NCI-H2107 treated with DMSO at 0.1 percent for 48 hours (cell line): ENCODE measurements at regions not wholly inside any gene's neighbourhood (a gene's known extent, or its start where the extent isn't known, plus 50 kb on each side); places are given as distances from the start of the nearest gene placed in this dataset.

Source experiments
- DNase-seq: peaks from one replicate; lab custom pipeline; 2025; ENCODE audit not compliant: unreplicated experiment; lab: John Stamatoyannopoulos, UW

- no peak for DNase-seq
Observed at GRCh38 chr10:1933215-1933614, 195.9 kb upstream of the ADARB2 start.

GRCh38 chr10:1932692-1933094 is 195.4 kb upstream of the ADARB2 start:
- DNase-seq = no peak

GRCh38 chr10:1928606-1929005 is 191.3 kb upstream of the ADARB2 start:
- DNase-seq = no peak

- DNase-seq = no peak
Observed at GRCh38 chr10:1923998-1924397, 186.7 kb upstream of the ADARB2 start.

- peak; percentile 26 for DNase-seq
Observed at GRCh38 chr10:1923586-1923985, 186.3 kb upstream of the ADARB2 start.

GRCh38 chr10:1920941-1921340 is 183.6 kb upstream of the ADARB2 start:
- no peak for DNase-seq

GRCh38 chr10:1920127-1920526 is 182.8 kb upstream of the ADARB2 start:
- DNase-seq = peak; percentile 7

GRCh38 chr10:1911771-1912170 is 174.4 kb upstream of the ADARB2 start:
- DNase-seq = no peak

- no peak for DNase-seq
Observed at GRCh38 chr10:1903982-1904381, 166.7 kb upstream of the ADARB2 start.

- DNase-seq = no peak
Observed at GRCh38 chr10:1896153-1896552, 158.8 kb upstream of the ADARB2 start.

GRCh38 chr10:1895691-1896090 is 158.4 kb upstream of the ADARB2 start:
- no peak for DNase-seq

GRCh38 chr10:1894912-1895311 is 157.6 kb upstream of the ADARB2 start:
- no peak for DNase-seq

GRCh38 chr10:1893941-1894340 is 156.6 kb upstream of the ADARB2 start:
- no peak for DNase-seq

- no peak for DNase-seq
Observed at GRCh38 chr10:1886039-1886438, 148.7 kb upstream of the ADARB2 start.

GRCh38 chr10:1882728-1883127 is 145.4 kb upstream of the ADARB2 start:
- no peak for DNase-seq

GRCh38 chr10:1882180-1882579 is 144.9 kb upstream of the ADARB2 start:
- DNase-seq = no peak

- no peak for DNase-seq
Observed at GRCh38 chr10:1881636-1882035, 144.3 kb upstream of the ADARB2 start.

GRCh38 chr10:1874533-1874932 is 137.2 kb upstream of the ADARB2 start:
- no peak for DNase-seq

- DNase-seq = no peak
Observed at GRCh38 chr10:1873661-1874315, 136.5 kb upstream of the ADARB2 start.

GRCh38 chr10:1872151-1872726 is 134.9 kb upstream of the ADARB2 start:
- DNase-seq = no peak

- DNase-seq = no peak
Observed at GRCh38 chr10:1870491-1870890, 133.2 kb upstream of the ADARB2 start.

- DNase-seq = no peak
Observed at GRCh38 chr10:1869861-1870260, 132.5 kb upstream of the ADARB2 start.

GRCh38 chr10:1860351-1860750 is 123.0 kb upstream of the ADARB2 start:
- DNase-seq = peak; percentile 39
